H9 (cell line): ENCODE measurements at regions not wholly inside any gene's neighbourhood (a gene's known extent, or its start where the extent isn't known, plus 50 kb on each side); places are given as distances from the start of the nearest gene placed in this dataset.

Experiments used
- DNase-seq: peaks from one replicate; pipeline ENCODE4 v3.0.0-alpha.2; 2017
- H2AFZ ChIP-seq: one replicate; pipeline ENCODE4 v1.6.1; 2013; ENCODE audit warnings: mild to moderate bottlenecking, low read length, control low read depth, moderate library complexity
- H2AK5ac ChIP-seq: 2 replicates; pipeline ENCODE4 v1.6.1; 2013; ENCODE audit warnings: low read length, control low read depth, mixed read lengths; ENCODE audit not compliant: insufficient read length
- H2BK120ac ChIP-seq: one replicate; pipeline ENCODE4 v1.6.1; 2013; ENCODE audit warnings: low read depth, mild to moderate bottlenecking, low read length, control low read depth, inconsistent platforms; ENCODE audit not compliant: poor library complexity, severe bottlenecking
- H2BK12ac ChIP-seq: 2 replicates; pipeline ENCODE4 v1.6.1; 2013; ENCODE audit warnings: low read length, control low read depth, mixed read lengths, low read depth; ENCODE audit not compliant: insufficient read length
- H2BK15ac ChIP-seq: 2 replicates; pipeline ENCODE4 v1.6.1; 2013; ENCODE audit warnings: low read depth, low read length, control low read depth
- H2BK20ac ChIP-seq: one replicate; pipeline ENCODE4 v1.6.1; 2013; ENCODE audit warnings: low read depth, mild to moderate bottlenecking, low read length, control low read depth, inconsistent platforms; ENCODE audit not compliant: poor library complexity, severe bottlenecking
- H2BK5ac ChIP-seq: 2 replicates; pipeline ENCODE4 v1.6.1; 2013; ENCODE audit warnings: low read length, control low read depth, mixed read lengths; ENCODE audit not compliant: insufficient read length
- H3K14ac ChIP-seq: 2 replicates; pipeline ENCODE4 v1.6.1; 2013; ENCODE audit warnings: low read length, control low read depth; ENCODE audit not compliant: insufficient read depth
- H3K18ac ChIP-seq: 2 replicates; pipeline ENCODE4 v1.6.1; 2013; ENCODE audit warnings: low read depth, mild to moderate bottlenecking, mixed read lengths, low read length, control low read depth; ENCODE audit not compliant: insufficient read length
- H3K23ac ChIP-seq: 2 replicates; pipeline ENCODE4 v1.6.1; 2013; ENCODE audit warnings: low read length, control low read depth, mixed read lengths, low read depth; ENCODE audit not compliant: insufficient read length
- H3K23me2 ChIP-seq: 2 replicates; pipeline ENCODE4 v1.6.1; 2013; ENCODE audit warnings: low read depth, mild to moderate bottlenecking, mixed read lengths, low read length, control low read depth; ENCODE audit not compliant: insufficient read length, poor library complexity, severe bottlenecking
- H3K27ac ChIP-seq: 2 replicates; pipeline ENCODE4 v1.5.1; 2013; ENCODE audit warnings: low read length, control low read depth, mixed read lengths, low read depth; ENCODE audit not compliant: insufficient read length
- H3K27me3 ChIP-seq: 2 replicates; pipeline ENCODE4 v1.6.1; 2013; ENCODE audit warnings: low read length, control low read depth, inconsistent platforms; ENCODE audit not compliant: insufficient read depth
- H3K4ac ChIP-seq: 2 replicates; pipeline ENCODE4 v1.6.1; 2013; ENCODE audit warnings: low read depth, mild to moderate bottlenecking, control low read depth, inconsistent platforms, low read length, moderate library complexity
- H3K4me1 ChIP-seq: 2 replicates; pipeline ENCODE4 v1.6.1; 2013; ENCODE audit warnings: low read length, control low read depth, inconsistent platforms; ENCODE audit not compliant: insufficient read depth
- H3K4me2 ChIP-seq: 2 replicates; pipeline ENCODE4 v1.6.1; 2013; ENCODE audit warnings: low read length, control low read depth, mixed read lengths; ENCODE audit not compliant: insufficient read length, insufficient read depth
- H3K56ac ChIP-seq: 2 replicates; pipeline ENCODE4 v1.6.1; 2013; ENCODE audit warnings: low read depth, mild to moderate bottlenecking, mixed read lengths, low read length, control low read depth; ENCODE audit not compliant: insufficient read length
- H3K79me1 ChIP-seq: 2 replicates; pipeline ENCODE4 v1.6.1; 2013; ENCODE audit warnings: low read depth, mild to moderate bottlenecking, moderate library complexity, low read length, control low read depth, inconsistent platforms; ENCODE audit not compliant: insufficient read depth, poor library complexity, severe bottlenecking
- H3K79me2 ChIP-seq: 2 replicates; pipeline ENCODE4 v1.6.1; 2013; ENCODE audit warnings: low read length, control low read depth, inconsistent platforms; ENCODE audit not compliant: insufficient read depth
- H3K9ac ChIP-seq: 2 replicates; pipeline ENCODE4 v1.6.1; 2013; ENCODE audit warnings: low read length, control low read depth, mixed read lengths; ENCODE audit not compliant: insufficient read length; ENCODE audit errors: extremely low read depth
- H3K9me3 ChIP-seq: one replicate; pipeline ENCODE4 v1.6.1; 2013; ENCODE audit warnings: low read depth, low read length, inconsistent platforms; ENCODE audit not compliant: control insufficient read depth
- H3T11ph ChIP-seq: one replicate; pipeline ENCODE4 v1.6.1; 2013; ENCODE audit warnings: mild to moderate bottlenecking, low read length, control low read depth, inconsistent platforms
- H4K20me1 ChIP-seq: one replicate; pipeline ENCODE4 v1.6.1; 2013; ENCODE audit not compliant: control insufficient read depth, insufficient read length, insufficient read depth
- H4K5ac ChIP-seq: 2 replicates; pipeline ENCODE4 v1.6.1; 2013; ENCODE audit warnings: low read depth, mild to moderate bottlenecking, mixed read lengths, low read length, control low read depth; ENCODE audit not compliant: insufficient read length
- H4K8ac ChIP-seq: replicated peaks from 2 replicates; pipeline ENCODE4 v1.6.1; 2013; ENCODE audit warnings: low read length, control low read depth, mixed read lengths, low read depth; ENCODE audit not compliant: insufficient read length
- H4K91ac ChIP-seq: 2 replicates; pipeline ENCODE4 v1.6.1; 2013; ENCODE audit warnings: low read depth, mild to moderate bottlenecking, moderate library complexity, mixed read lengths, low read length, control low read depth; ENCODE audit not compliant: insufficient read length
- H3K27ac Mint-ChIP-seq, 3 experiments: 2 replicates in 2 of 3; 3 replicates in 1 of 3; pipeline ENCODE4 v1.8.0; 2020 to 2021; ENCODE audit warnings: mixed read lengths in 3 of 3, mild to moderate bottlenecking in 1 of 3, moderate library complexity in 1 of 3
- H3K27me3 Mint-ChIP-seq: 2 replicates; pipeline ENCODE4 v1.8.0; 2021; ENCODE audit warnings: low read depth, mild to moderate bottlenecking, moderate library complexity, mixed read lengths
- H3K36me3 Mint-ChIP-seq, 3 experiments: 2 replicates in 2 of 3; 3 replicates in 1 of 3; pipeline ENCODE4 v1.8.0; 2020 to 2021; ENCODE audit warnings: low read depth in 3 of 3, mixed read lengths in 3 of 3; ENCODE audit not compliant: insufficient read depth in 1 of 3
- H3K4me1 Mint-ChIP-seq, 2 experiments: 2 replicates each; pipeline ENCODE4 v1.8.0; 2020; ENCODE audit warnings: mixed read lengths in 2 of 2
- H3K4me3 Mint-ChIP-seq, 2 experiments: 2 replicates in 1 of 2; 3 replicates in 1 of 2; pipeline ENCODE4 v1.8.0; 2020 to 2021; ENCODE audit warnings: mild to moderate bottlenecking in 2 of 2, mixed read lengths in 2 of 2, moderate library complexity in 1 of 2
- H3K9me3 Mint-ChIP-seq, 2 experiments: 2 replicates in 1 of 2; 3 replicates in 1 of 2; pipeline ENCODE4 v1.8.0; 2020; ENCODE audit warnings: mild to moderate bottlenecking in 2 of 2, mixed read lengths in 2 of 2, moderate library complexity in 1 of 2
- TF ChIP-seq, protein P1 (sequence below): fragments of 200-600 bp; sonication (generic); conservative IDR thresholded peaks from 3 replicates; pipeline ENCODE4 v1.8.0; 2021; ENCODE audit warnings: antibody characterized with exemption, mild to moderate bottlenecking

DNA sequence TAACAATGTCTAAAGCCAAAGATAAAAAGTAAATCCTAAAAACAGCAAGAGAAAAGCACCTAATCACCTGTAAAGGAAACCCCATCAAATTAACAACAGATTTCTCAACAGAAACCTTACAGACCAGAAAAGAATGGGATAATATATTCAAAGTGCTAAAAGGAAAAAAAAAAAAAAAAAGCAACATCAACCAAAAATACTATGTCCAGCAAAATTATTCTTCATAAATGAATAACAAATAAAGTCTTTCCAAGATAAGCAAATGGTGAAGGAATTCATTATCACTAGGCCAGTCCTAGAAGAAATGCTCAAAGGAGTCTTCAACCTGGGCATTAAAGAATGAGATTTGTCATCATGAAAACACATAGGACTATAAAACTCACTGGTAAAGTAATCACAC lies 192.0 kb upstream of the UBASH3B start:
- Mint-ChIP-seq H3K4me1 (peaks cover 0 to 5% of the 10 kb centered on the region in 2 experiments; a peak in 2 of 4 replicates), H3K9me3 (peaks cover 6 to 8% of the 10 kb centered on the region in 2 experiments)

More for the DNA sequence above, 192.0 kb upstream of the UBASH3B start:
- Histone ChIP-seq H3K79me1 (no peaks in the 10 kb centered on the region), H3K14ac (no peak overlapping the region), H3K4ac (no peak overlapping the region), H3K23me2 (no peaks in the 10 kb centered on the region), H3K23ac (no peak overlapping the region), H2AK5ac (no peak overlapping the region), H3K18ac (no peak overlapping the region), H3T11ph (no peak overlapping the region), H3K56ac (no peak overlapping the region), H2BK15ac (no peak overlapping the region), H2BK20ac (no peak overlapping the region), H3K9me3 (no peaks in the 10 kb centered on the region), H2AFZ (no peak overlapping the region), H4K8ac (no peak overlapping the region), H2BK5ac (no peak overlapping the region), H3K9ac (no peak overlapping the region), H2BK12ac (no peak overlapping the region), H3K79me2 (no peaks in the 10 kb centered on the region), H4K20me1 (no peaks in the 10 kb centered on the region), H3K4me2 (no peak overlapping the region), H3K4me1 (no peaks in the 10 kb centered on the region), H4K91ac (no peak overlapping the region), H3K27ac (no peak overlapping the region), H4K5ac (no peak overlapping the region), H3K27me3 (no peaks in the 10 kb centered on the region), H2BK120ac (no peak overlapping the region)
- TF ChIP-seq, protein P1, sequence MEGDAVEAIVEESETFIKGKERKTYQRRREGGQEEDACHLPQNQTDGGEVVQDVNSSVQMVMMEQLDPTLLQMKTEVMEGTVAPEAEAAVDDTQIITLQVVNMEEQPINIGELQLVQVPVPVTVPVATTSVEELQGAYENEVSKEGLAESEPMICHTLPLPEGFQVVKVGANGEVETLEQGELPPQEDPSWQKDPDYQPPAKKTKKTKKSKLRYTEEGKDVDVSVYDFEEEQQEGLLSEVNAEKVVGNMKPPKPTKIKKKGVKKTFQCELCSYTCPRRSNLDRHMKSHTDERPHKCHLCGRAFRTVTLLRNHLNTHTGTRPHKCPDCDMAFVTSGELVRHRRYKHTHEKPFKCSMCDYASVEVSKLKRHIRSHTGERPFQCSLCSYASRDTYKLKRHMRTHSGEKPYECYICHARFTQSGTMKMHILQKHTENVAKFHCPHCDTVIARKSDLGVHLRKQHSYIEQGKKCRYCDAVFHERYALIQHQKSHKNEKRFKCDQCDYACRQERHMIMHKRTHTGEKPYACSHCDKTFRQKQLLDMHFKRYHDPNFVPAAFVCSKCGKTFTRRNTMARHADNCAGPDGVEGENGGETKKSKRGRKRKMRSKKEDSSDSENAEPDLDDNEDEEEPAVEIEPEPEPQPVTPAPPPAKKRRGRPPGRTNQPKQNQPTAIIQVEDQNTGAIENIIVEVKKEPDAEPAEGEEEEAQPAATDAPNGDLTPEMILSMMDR = no peak
- H3K27ac Mint-ChIP-seq = no peak overlapping the region
- DNase-seq = no peak
- no peaks in the 10 kb centered on the region for H3K27me3 Mint-ChIP-seq
- no peak overlapping the region for H3K4me3 Mint-ChIP-seq
- peaks cover 0 to 13% (median 2%) of the 10 kb centered on the region in 3 experiments; a peak in 4 of 7 replicates for H3K36me3 Mint-ChIP-seq
